LHCN-M2 (cell line): ENCODE measurements at regions not wholly inside any gene's neighbourhood (a gene's known extent, or its start where the extent isn't known, plus 50 kb on each side); places are given as distances from the start of the nearest gene placed in this dataset.
"Not testable (repeated sequence)": the region's sequence is repeated elsewhere in the genome, so short reads cannot be mapped to it uniquely, and the experiment has no call there.

Source experiments
- DNase-seq: peaks from one replicate; pipeline ENCODE4 v3.0.0-alpha.2; 2012; ENCODE audit warnings: low read depth

GRCh38 chr7:32681174-32681518 is 185.9 kb downstream of the AVL9 start:
- DNase-seq = no peak

GRCh38 chr7:32680259-32681173 is 185.2 kb downstream of the AVL9 start:
- peak; percentile 41 for DNase-seq

GRCh38 chr7:32679192-32679591 is 183.9 kb downstream of the AVL9 start:
- no peak for DNase-seq

DNA sequence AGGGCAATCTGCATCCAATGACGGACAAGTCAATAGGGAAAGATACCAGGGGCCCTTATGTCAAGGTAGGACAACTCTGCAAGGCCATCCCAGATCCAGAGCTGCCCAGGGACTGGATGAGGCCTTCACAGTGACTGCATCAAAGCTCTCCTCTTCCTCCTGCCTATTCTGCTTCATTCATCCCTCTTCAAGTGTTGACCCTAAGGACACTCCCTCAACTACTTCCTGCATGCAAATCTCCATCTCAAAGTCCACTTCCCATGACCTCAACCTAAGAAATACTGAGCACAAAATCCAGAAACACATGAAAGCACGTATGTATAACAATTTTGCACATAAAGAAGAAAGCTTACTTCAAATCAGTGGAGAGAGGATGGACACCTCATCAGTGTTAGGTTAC is 182.3 kb downstream of the AVL9 start:
- DNase-seq = no peak

GRCh38 chr7:32676249-32676941 is 181.1 kb downstream of the AVL9 start:
- no peak for DNase-seq

- DNase-seq = no peak
Observed at GRCh38 chr7:32673275-32673983, 178.1 kb downstream of the AVL9 start.

DNA sequence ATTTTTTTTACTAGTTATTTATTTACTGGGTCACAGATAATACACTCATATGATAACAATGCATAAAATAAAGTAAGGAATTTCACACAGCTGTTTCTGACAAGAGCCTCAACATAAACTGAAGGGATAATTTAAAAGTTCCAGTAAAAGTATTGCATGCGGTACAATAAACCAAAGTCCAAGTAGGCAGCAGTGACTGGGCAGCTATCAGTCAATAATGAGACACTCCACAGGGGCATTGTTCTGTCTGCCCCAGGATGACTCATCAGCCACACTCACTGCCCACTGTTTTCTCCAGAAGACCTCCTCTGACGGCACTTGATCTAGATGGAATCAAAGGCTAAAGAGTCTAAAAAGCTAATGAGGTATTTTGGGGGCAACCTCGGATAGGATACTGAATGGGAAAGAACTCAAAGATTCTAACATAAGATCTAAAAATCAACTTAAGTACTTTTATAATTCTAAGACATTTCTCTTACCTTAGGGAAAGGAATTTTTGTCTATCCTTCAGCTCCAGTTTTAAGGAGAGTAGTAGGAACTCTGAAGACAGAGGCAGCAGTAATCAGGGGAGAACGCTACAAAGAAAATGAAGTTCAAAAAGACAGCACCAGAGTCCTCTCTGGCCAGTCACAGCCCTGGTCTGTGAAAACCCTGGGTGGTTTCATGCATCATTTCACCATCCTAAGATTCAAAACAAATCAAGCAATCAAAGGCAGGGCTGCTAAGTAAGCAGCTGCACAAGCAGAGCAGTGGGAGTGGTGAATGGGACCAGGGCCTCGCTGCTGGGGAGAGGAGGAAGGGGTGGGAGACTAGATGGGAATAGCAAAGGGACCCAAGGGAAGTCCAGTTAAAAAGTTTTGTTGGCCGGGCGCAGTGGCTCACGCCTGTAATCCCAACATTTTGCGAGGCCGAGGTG is 175.1 kb downstream of the AVL9 start:
- DNase-seq = peak; percentile 98

- DNase-seq = peak; percentile 91
Observed at GRCh38 chr7:32669173-32669870, 174.0 kb downstream of the AVL9 start.

DNA sequence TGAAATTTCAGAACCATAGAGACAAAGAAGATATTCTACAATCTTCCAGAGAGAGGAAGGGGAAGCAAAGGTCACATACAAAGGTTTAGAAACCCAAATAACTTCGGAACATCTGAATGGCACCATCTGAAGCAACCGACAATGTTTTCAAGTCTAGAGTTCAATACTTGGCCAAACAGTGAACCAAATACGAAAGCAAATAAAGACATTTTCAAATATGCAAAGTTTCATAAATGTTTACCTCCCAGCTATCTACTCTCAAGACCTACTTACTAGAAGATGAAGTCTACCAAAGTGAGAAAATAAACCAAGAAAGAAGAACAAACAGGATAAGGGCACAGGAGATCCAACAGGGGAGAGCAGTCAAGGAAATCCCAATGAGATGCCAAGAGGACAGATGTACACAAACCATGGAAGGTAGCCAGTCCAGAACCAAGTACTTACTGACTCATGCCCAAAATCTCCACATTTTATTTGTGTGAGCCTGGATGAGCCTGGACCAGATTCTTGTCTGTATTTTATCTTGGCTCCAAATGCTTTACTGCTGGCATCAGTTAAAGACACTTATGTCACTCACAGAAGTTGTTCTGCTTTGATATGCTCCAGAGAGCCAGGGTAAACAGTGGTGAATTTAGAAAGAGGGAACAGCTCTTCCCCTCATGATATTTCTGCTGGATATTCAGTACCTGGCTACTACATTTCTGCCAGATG is 173.3 kb downstream of the AVL9 start:
- DNase-seq = peak; percentile 79

- DNase-seq = not testable (repeated sequence)
Observed at GRCh38 chr7:32667586-32667985, 172.3 kb downstream of the AVL9 start.

DNA sequence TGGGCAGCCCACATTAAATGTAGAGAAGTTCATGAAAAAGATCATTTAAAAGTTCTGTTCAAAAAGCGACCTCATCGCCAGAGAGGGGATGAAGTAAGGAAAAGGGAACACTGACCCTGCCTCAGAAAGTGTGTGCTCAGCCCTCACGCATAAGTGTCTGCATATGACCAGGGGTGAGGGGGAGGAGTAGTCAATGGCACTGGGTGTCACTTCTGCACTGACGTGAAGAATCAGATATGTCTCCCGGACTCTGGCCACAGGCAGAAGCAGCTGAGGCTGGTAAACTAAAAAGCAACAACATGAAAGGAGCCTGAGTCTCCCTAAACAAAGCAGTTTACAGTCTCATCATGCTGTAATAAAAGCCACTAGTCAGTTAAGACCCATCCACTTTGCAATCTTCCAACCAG is 168.5 kb downstream of the AVL9 start:
- not testable (repeated sequence) for DNase-seq

DNA sequence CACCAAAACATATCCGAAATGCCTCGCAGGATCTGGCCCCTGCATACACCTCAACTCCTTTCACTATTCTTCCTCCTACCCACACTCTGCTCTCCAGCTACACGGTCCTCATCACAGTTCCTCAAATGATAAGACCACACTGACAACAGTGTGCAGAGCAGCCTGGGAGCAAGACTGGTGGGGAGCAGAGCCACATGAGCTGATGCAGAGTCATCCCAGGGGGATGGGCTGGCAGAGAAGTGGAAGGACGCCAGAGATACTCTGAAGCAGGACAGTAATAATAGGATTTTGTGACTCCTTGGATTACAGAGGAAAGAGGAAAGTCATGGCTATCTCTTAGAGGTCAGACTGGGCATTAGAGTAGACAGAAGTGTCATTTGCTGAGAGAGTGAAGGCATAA is 167.2 kb downstream of the AVL9 start:
- DNase-seq = peak; percentile 47

GRCh38 chr7:32661929-32662328 is 166.6 kb downstream of the AVL9 start:
- DNase-seq = no peak

- DNase-seq = no peak
Observed at GRCh38 chr7:32661501-32661900, 166.2 kb downstream of the AVL9 start.

DNA sequence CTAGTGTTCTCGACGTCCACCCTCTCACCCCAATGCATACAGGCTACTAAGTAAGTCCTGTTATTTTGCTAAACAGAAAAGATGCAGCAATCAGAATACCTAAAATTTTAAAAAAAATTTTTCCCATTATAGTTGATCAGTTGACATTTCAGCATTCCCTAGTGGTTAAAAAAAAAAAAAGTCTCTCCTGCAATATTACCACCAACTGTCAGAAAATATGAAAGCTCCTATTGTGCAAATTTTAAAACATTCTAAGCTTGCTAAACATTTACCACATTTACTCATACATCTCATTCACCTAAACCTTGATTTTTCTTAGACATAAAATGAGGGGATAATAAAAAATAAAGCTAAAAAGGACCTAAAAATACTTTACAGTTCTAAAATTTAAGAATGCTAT is 165.6 kb downstream of the AVL9 start:
- peak; percentile 58 for DNase-seq

DNA sequence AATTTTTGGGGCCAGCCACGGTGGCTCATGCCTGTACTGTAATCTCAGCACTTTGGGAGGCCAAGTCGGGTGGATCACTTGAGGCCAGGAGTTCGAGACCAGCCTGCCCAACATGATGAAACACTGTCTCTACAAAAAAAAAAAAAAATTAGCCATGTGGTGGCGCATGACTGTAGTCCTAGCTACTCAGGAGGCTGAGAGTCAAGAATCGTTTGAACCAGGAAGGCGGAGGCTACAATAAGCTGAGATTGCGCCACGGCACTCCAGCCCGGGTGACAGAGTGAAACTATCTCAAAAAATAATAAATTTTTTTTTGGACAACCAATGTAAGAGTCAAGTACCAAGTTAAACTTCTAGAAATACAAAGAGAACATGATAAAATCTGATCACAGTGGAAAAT is 164.6 kb downstream of the AVL9 start:
- no peak for DNase-seq

- peak; percentile 40 for DNase-seq
Observed at GRCh38 chr7:32658467-32658869, 163.2 kb downstream of the AVL9 start.

DNA sequence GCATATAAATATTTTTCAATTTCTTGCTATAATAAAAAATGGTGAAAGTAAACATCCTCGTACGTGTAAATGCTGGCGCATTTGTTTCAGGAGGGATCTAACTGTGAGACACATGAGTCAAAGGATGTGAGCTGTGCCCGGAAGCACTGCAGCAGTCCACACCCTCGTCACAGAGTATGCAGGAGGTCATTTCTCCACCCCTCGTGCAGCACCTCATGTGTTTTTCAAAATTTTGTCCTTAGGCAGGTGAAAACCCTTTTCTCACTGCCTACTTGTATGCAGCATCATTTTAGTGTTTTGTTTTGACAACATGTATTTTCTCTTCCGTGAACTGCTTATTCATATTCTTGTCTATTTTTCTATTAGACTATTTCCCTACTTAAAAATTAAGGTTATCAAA is 162.7 kb downstream of the AVL9 start:
- DNase-seq = peak; percentile 79

DNA sequence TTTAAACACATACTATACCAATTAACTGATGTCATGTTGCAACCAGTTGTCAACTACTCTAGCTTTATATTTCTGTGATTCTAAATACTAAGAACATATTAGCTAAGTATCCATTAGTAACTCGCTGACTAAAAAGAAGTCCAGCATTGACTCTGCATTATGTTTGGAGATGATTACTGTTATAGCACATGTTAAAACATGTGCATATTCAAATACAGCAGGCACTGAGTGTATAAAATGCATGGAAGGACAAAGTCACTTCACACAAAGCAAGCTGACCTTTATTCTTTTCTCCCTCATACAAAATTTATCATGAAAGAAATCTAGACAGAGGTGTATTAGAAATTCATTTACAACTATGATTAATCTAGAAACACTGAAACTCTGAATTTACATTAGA is 159.3 kb downstream of the AVL9 start:
- DNase-seq = not testable (repeated sequence)

DNA sequence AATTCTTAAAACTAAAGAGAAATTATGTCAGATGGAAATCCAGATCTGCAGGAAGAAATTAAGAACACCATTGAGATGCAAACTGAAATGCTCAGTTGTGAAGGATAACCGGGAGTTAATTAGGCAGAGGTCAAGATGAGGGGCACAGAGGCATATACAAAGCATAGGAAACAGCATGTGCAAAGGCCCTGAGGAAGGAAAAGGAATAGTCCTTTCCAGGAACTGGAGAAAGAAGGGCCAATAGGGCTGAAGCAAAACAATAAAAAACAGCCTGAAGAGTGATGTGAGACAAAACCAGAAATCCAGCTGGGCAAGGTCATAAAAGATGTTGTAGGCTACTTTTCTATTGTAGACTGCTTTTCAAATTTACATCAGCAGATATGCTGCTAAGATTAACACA is 155.1 kb downstream of the AVL9 start:
- not testable (repeated sequence) for DNase-seq
